HCEC 1CT (cell line): ENCODE measurements at regions not wholly inside any gene's neighbourhood (a gene's known extent, or its start where the extent isn't known, plus 50 kb on each side); places are given as distances from the start of the nearest gene placed in this dataset.
A peak's percentile ranks its signal among the peaks of the same experiment; 100 is the strongest.
"Not testable (repeated sequence)": the region's sequence is repeated elsewhere in the genome, so short reads cannot be mapped to it uniquely, and the experiment has no call there.

Experiments
- DNase-seq: peaks from one replicate; pipeline ENCODE4 v3.0.0-alpha.2; 2017

GRCh38 chr4:149120331-149121022, 678.3 kb upstream of the NR3C2 start:
- DNase-seq = no peak

GRCh38 chr4:149116806-149117205, 674.6 kb upstream of the NR3C2 start:
- DNase-seq = no peak

- DNase-seq = peak; percentile 68
These were observed 671.7 kb upstream of the NR3C2 start for GRCh38 chr4:149113804-149114430.

- DNase-seq = no peak
These were observed 669.9 kb upstream of the NR3C2 start for GRCh38 chr4:149112109-149112508.

- DNase-seq = no peak
These were observed 668.3 kb upstream of the NR3C2 start for GRCh38 chr4:149110481-149110880.

GRCh38 chr4:149108626-149109025, 666.4 kb upstream of the NR3C2 start:
- no peak for DNase-seq

GRCh38 chr4:149102765-149103164, 660.6 kb upstream of the NR3C2 start:
- no peak for DNase-seq

- no peak for DNase-seq
These were observed 659.4 kb upstream of the NR3C2 start for GRCh38 chr4:149101649-149102048.

GRCh38 chr4:149095811-149096210, 653.6 kb upstream of the NR3C2 start:
- no peak for DNase-seq

GRCh38 chr4:149095001-149095400, 652.8 kb upstream of the NR3C2 start:
- no peak for DNase-seq

GRCh38 chr4:149084144-149084543, 641.9 kb upstream of the NR3C2 start:
- DNase-seq = no peak

- DNase-seq = no peak
These were observed 635.0 kb upstream of the NR3C2 start for GRCh38 chr4:149077181-149077580.

- no peak for DNase-seq
These were observed 634.2 kb upstream of the NR3C2 start for GRCh38 chr4:149076401-149076800.

- DNase-seq = no peak
These were observed 630.2 kb upstream of the NR3C2 start for GRCh38 chr4:149072384-149072783.

GRCh38 chr4:149065753-149066152, 623.5 kb upstream of the NR3C2 start:
- DNase-seq = no peak

- DNase-seq = no peak
These were observed 620.8 kb upstream of the NR3C2 start for GRCh38 chr4:149062997-149063396.

GRCh38 chr4:149057594-149057993, 615.4 kb upstream of the NR3C2 start:
- DNase-seq = no peak

GRCh38 chr4:149056615-149057014, 614.4 kb upstream of the NR3C2 start:
- no peak for DNase-seq

GRCh38 chr4:149055624-149056023, 613.4 kb upstream of the NR3C2 start:
- no peak for DNase-seq

- DNase-seq = no peak
These were observed 608.6 kb upstream of the NR3C2 start for GRCh38 chr4:149050840-149051239.

- no peak for DNase-seq
These were observed 606.4 kb upstream of the NR3C2 start for GRCh38 chr4:149048451-149049143.

- DNase-seq = no peak
These were observed 605.2 kb upstream of the NR3C2 start for GRCh38 chr4:149047368-149047767.

GRCh38 chr4:149045731-149046130, 603.5 kb upstream of the NR3C2 start:
- no peak for DNase-seq

GRCh38 chr4:149039786-149040185, 597.6 kb upstream of the NR3C2 start:
- DNase-seq = not testable (repeated sequence)
